SK-N-SH (cell line): ENCODE measurements at regions not wholly inside any gene's neighbourhood (a gene's known extent, or its start where the extent isn't known, plus 50 kb on each side); places are given as distances from the start of the nearest gene placed in this dataset.

Experiments used
- CTCF ChIA-PET: fragments of 300-600, 350-600 bp; formaldehyde crosslinking; extraction: SDS; loops from one replicate; lab custom pipeline; 2021; lab: Yijun Ruan, JAX
- POLR2A ChIA-PET: fragments of 350-600 bp; sonication (Branson Sonifier 250); formaldehyde crosslinking; extraction: SDS; loops from one replicate; lab custom pipeline; 2020; ENCODE audit warnings: antibody characterized with exemption, inconsistent platforms; lab: Yijun Ruan, JAX
- DNase-seq: peaks from one replicate; pipeline ENCODE4 v3.0.0; 2012
- H2AFZ ChIP-seq: fragments of 200-600 bp; sonication (generic); 2 replicates; pipeline ENCODE4 v1.8.1; 2016; ENCODE audit warnings: antibody characterized with exemption, mild to moderate bottlenecking, low read depth
- H3F3A ChIP-seq: fragments of 200-600 bp; sonication (generic); replicated peaks from 2 replicates; pipeline ENCODE3; 2016; ENCODE audit warnings: antibody characterized with exemption, mild to moderate bottlenecking; ENCODE audit not compliant: insufficient read depth
- H3K27ac ChIP-seq, 2 experiments: fragments of 200-500 bp in 1 of 2; fragments of 200-600 bp in 1 of 2; sonication (Bioruptor generic) in 1 of 2; sonication (generic), shearing (Covaris generic) in 1 of 2; 2 replicates each; pipeline versions ENCODE4 v1.5.1 to v1.6.1; 2014 to 2016; ENCODE audit warnings: low read depth in 2 of 2, inconsistent platforms in 1 of 2, low read length in 1 of 2, mild to moderate bottlenecking in 1 of 2, mixed read lengths in 1 of 2
- H3K27me3 ChIP-seq: fragments of 200-600 bp; sonication (generic), shearing (Covaris generic); 2 replicates; pipeline ENCODE4 v1.6.1; 2016; ENCODE audit warnings: mixed run types; ENCODE audit not compliant: insufficient read depth
- H3K36me3 ChIP-seq, 2 experiments: fragments of 200-500 bp in 1 of 2; fragments of 200-600 bp in 1 of 2; sonication (Bioruptor generic) in 1 of 2; sonication (generic) in 1 of 2; replicated peaks in 1 of 2; 2 replicates each; pipeline versions ENCODE3 to v1.5.1; 2014 to 2016; ENCODE audit warnings: low read length in 1 of 2, mild to moderate bottlenecking in 1 of 2; ENCODE audit not compliant: insufficient read depth in 2 of 2, control insufficient read depth in 1 of 2
- H3K4me1 ChIP-seq, 2 experiments: fragments of 200-500 bp in 1 of 2; fragments of 200-600 bp in 1 of 2; sonication (Bioruptor generic) in 1 of 2; sonication (generic), shearing (Covaris generic) in 1 of 2; 2 replicates each; pipeline versions ENCODE4 v1.5.1 to v1.6.1; 2014 to 2016; ENCODE audit warnings: low read depth in 1 of 2, low read length in 1 of 2, mixed run types in 1 of 2; ENCODE audit not compliant: insufficient read depth in 2 of 2, control insufficient read depth in 1 of 2
- H3K4me2 ChIP-seq: fragments of 200-600 bp; sonication (generic), shearing (Covaris generic); 2 replicates; pipeline ENCODE4 v1.6.1; 2017; ENCODE audit warnings: mixed run types
- H3K4me3 ChIP-seq, 2 experiments: fragments of 200-500 bp in 1 of 2; fragments of 200-600 bp in 1 of 2; sonication (Bioruptor generic) in 1 of 2; sonication (generic), shearing (Covaris generic) in 1 of 2; 2 replicates each; pipeline versions ENCODE4 v1.5.1 to v1.8.1; 2014 to 2016; ENCODE audit warnings: low read depth in 2 of 2, inconsistent platforms in 1 of 2, low read length in 1 of 2, mild to moderate bottlenecking in 1 of 2, mixed read lengths in 1 of 2, moderate library complexity in 1 of 2
- H3K79me2 ChIP-seq: fragments of 200-600 bp; sonication (generic); 2 replicates; pipeline ENCODE4 v1.8.1; 2017; ENCODE audit warnings: mild to moderate bottlenecking; ENCODE audit not compliant: insufficient read depth
- H3K9ac ChIP-seq: fragments of 200-600 bp; sonication (generic); 2 replicates; pipeline ENCODE4 v1.6.1; 2017; ENCODE audit warnings: mixed run types
- H3K9me2 ChIP-seq: fragments of 200-600 bp; sonication (generic); 2 replicates; pipeline ENCODE4 v1.6.1; 2017; ENCODE audit warnings: mixed run types
- H3K9me3 ChIP-seq: fragments of 200-600 bp; sonication (generic); 2 replicates; pipeline ENCODE4 v1.6.1; 2017; ENCODE audit warnings: mixed run types, mild to moderate bottlenecking, moderate library complexity
- H4K20me1 ChIP-seq: fragments of 200-600 bp; sonication (generic); 2 replicates; pipeline ENCODE4 v1.6.1; 2017; ENCODE audit warnings: mild to moderate bottlenecking, mixed run types; ENCODE audit not compliant: insufficient read depth
- CTCF ChIP-seq: fragments of 200-600 bp; sonication (generic); IDR thresholded peaks from 2 replicates; pipeline ENCODE4 v1.6.1; 2017; ENCODE audit warnings: antibody characterized with exemption, mild to moderate bottlenecking, moderate library complexity
- MEF2A ChIP-seq: IDR thresholded peaks from 2 replicates; pipeline ENCODE4 v1.4.0; 2012; ENCODE audit warnings: low read depth, borderline replicate concordance
- MXI1 ChIP-seq: IDR thresholded peaks from 2 replicates; pipeline ENCODE4 v1.6.1; 2012; ENCODE audit warnings: mild to moderate bottlenecking, low read depth, low read length, improper control_type of control experiment
- NFIC ChIP-seq: IDR thresholded peaks from 2 replicates; pipeline ENCODE4 v1.4.0; 2012; ENCODE audit warnings: borderline replicate concordance
- WGBS: methylation state at CpG from one replicate; pipeline ENCODE4 v1.1.6; 2017; ENCODE audit warnings: low lambda C conversion rate; 5-methylcytosine and 5-hydroxymethylcytosine counted together
- TF ChIP-seq, protein P1 (sequence below): IDR thresholded peaks from 2 replicates; pipeline ENCODE4; 2012
- TF ChIP-seq, protein P2 (sequence below): fragments of 150-350 bp; IDR thresholded peaks from 2 replicates; pipeline ENCODE4 v1.6.1; 2016; ENCODE audit warnings: mild to moderate bottlenecking, low read depth, low read length

GRCh38 chr16:54546521-54546920 is 259.9 kb upstream of the IRX3 start:
- H3K4me3 ChIP-seq = no peak overlapping the region
- CTCF ChIA-PET = no interaction called here
- H3K4me1 ChIP-seq = peaks cover 0 to 13% of the 10 kb centered on the region in 2 experiments; a peak in 3 of 4 replicates
- H3K9ac ChIP-seq = no peak overlapping the region
- no peak for TF ChIP-seq CTCF
- TF ChIP-seq, all 33 proteins: peak for 0
- DNase-seq = no peak
- 19% methylated on average over 2 of the region's 5 CpGs for WGBS
- no peak overlapping the region for H3K27ac ChIP-seq
- H3K79me2 ChIP-seq = no peaks in the 10 kb centered on the region
- H4K20me1 ChIP-seq = no peaks in the 10 kb centered on the region
- no peaks in the 10 kb centered on the region for H3K36me3 ChIP-seq
- no peaks in the 10 kb centered on the region for H3F3A ChIP-seq
- H3K4me2 ChIP-seq = no peak overlapping the region
- no peaks in the 10 kb centered on the region for H3K9me3 ChIP-seq
- H3K9me2 ChIP-seq = no peaks in the 10 kb centered on the region
- no peak overlapping the region for H2AFZ ChIP-seq
- no peaks in the 10 kb centered on the region; the same call in 1 of the 2 replicates for H3K27me3 ChIP-seq
- POLR2A ChIA-PET = no interaction called here

DNA sequence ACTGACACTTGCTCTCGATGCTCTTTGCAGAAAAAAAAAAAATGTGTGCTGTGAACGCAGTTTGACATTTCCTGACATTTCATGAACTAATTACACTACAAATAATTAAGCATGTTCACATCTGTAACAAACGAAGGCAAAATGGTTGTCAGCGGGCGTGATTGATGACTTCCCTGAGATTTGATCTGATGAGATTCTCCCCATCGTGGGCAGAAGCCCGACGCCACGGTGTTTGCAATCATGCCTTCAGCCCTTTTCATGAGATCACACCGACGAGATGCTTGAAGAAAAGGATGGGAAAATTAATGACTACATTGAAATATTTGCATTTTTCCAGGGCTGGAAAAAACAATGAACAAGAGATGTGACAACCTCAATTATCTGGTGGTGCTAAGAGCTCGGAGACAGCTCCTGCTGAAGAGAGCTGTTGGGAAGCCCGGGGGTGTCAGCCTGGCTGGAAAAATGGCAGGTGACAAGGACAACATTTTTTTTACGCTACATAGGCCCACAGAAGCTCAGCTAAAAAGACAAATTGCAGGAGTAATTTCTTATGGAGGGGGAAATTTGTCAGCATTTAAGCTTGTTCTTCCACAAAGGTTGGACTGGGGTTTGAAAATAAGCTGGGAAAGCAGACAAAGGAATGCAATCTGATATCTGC is 259.4 kb upstream of the IRX3 start:
- H3K4me3 ChIP-seq = no peak overlapping the region
- ChIA-PET POLR2A (no interaction called here), CTCF (interaction anchor here (1.2 kb wide), 1 partner anchor 21 kb away, joined by 3 read pairs; no protein-coding TSS in a partner anchor)
- H2AFZ ChIP-seq = no peak overlapping the region
- DNase-seq = no peak
- H3K9me3 ChIP-seq = no peaks in the 10 kb centered on the region
- H3K27me3 ChIP-seq = peaks cover 2% of the 10 kb centered on the region; the same call in 1 of the 2 replicates
- no peaks in the 10 kb centered on the region for H3K79me2 ChIP-seq
- no peak overlapping the region for H3K9ac ChIP-seq
- H3K36me3 ChIP-seq = no peaks in the 10 kb centered on the region
- H3K4me1 ChIP-seq = peaks cover 0 to 15% of the 10 kb centered on the region in 2 experiments; a peak in 3 of 4 replicates
- TF ChIP-seq, protein P1, sequence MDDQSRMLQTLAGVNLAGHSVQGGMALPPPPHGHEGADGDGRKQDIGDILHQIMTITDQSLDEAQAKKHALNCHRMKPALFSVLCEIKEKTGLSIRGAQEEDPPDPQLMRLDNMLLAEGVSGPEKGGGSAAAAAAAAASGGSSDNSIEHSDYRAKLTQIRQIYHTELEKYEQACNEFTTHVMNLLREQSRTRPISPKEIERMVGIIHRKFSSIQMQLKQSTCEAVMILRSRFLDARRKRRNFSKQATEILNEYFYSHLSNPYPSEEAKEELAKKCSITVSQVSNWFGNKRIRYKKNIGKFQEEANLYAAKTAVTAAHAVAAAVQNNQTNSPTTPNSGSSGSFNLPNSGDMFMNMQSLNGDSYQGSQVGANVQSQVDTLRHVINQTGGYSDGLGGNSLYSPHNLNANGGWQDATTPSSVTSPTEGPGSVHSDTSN = no peak
- TF ChIP-seq, protein P2, sequence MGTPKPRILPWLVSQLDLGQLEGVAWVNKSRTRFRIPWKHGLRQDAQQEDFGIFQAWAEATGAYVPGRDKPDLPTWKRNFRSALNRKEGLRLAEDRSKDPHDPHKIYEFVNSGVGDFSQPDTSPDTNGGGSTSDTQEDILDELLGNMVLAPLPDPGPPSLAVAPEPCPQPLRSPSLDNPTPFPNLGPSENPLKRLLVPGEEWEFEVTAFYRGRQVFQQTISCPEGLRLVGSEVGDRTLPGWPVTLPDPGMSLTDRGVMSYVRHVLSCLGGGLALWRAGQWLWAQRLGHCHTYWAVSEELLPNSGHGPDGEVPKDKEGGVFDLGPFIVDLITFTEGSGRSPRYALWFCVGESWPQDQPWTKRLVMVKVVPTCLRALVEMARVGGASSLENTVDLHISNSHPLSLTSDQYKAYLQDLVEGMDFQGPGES = no peak
- TF ChIP-seq MXI1 = no peak
- no peak for TF ChIP-seq MEF2A
- TF ChIP-seq NFIC = no peak
- TF ChIP-seq CTCF = no peak
- TF ChIP-seq, all 33 proteins: peak for 0
- WGBS = 40% methylated on average over 14 of the region's 14 CpGs
- Histone ChIP-seq H3K4me2 (no peak overlapping the region), H4K20me1 (no peaks in the 10 kb centered on the region), H3K27ac (no peak overlapping the region), H3F3A (no peaks in the 10 kb centered on the region), H3K9me2 (no peaks in the 10 kb centered on the region)
